ENCODE measurements at regions not wholly inside any gene's neighbourhood (a gene's known extent, or its start where the extent isn't known, plus 50 kb on each side); places are given as distances from the start of the nearest gene placed in this dataset.
"Not testable (repeated sequence)": the region's sequence is repeated elsewhere in the genome, so short reads cannot be mapped to it uniquely, and the experiment has no call there.

- no peak for DNase-seq (ENCODE audit: low read depth, low spot score)
These were observed 190.5 kb downstream of the PTPRU start for GRCh38 chr1:29426701-29427279.

- DNase-seq (ENCODE audit: low read depth, low spot score), result no peak
These were observed 189.3 kb downstream of the PTPRU start for GRCh38 chr1:29425631-29426030.

GRCh38 chr1:29424266-29424665, 187.9 kb downstream of the PTPRU start:
- no peak for DNase-seq (ENCODE audit: low read depth, low spot score)

GRCh38 chr1:29420202-29420601, 183.9 kb downstream of the PTPRU start:
- DNase-seq (ENCODE audit: low read depth, low spot score), result no peak

- DNase-seq (ENCODE audit: low read depth, low spot score), result no peak
These were observed 181.6 kb downstream of the PTPRU start for GRCh38 chr1:29417971-29418370.

- DNase-seq (ENCODE audit: low read depth, low spot score), result peak; percentile 65
These were observed 181.0 kb downstream of the PTPRU start for GRCh38 chr1:29417147-29417858.

- DNase-seq (ENCODE audit: low read depth, low spot score), result no peak
These were observed 180.2 kb downstream of the PTPRU start for GRCh38 chr1:29416267-29417146.

GRCh38 chr1:29415861-29416260, 179.5 kb downstream of the PTPRU start:
- DNase-seq (ENCODE audit: low read depth, low spot score), result no peak

GRCh38 chr1:29415156-29415830, 179.0 kb downstream of the PTPRU start:
- peak; percentile 28 for DNase-seq (ENCODE audit: low read depth, low spot score)

GRCh38 chr1:29414086-29414485, 177.8 kb downstream of the PTPRU start:
- no peak for DNase-seq (ENCODE audit: low read depth, low spot score)

- DNase-seq (ENCODE audit: low read depth, low spot score), result no peak
These were observed 177.3 kb downstream of the PTPRU start for GRCh38 chr1:29413661-29414060.

- no peak for DNase-seq (ENCODE audit: low read depth, low spot score)
These were observed 176.3 kb downstream of the PTPRU start for GRCh38 chr1:29412591-29412990.

- no peak for DNase-seq (ENCODE audit: low read depth, low spot score)
These were observed 174.2 kb downstream of the PTPRU start for GRCh38 chr1:29410476-29410875.

- DNase-seq (ENCODE audit: low read depth, low spot score), result no peak
These were observed 173.3 kb downstream of the PTPRU start for GRCh38 chr1:29409616-29410015.

GRCh38 chr1:29408831-29409605, 172.7 kb downstream of the PTPRU start:
- no peak for DNase-seq (ENCODE audit: low read depth, low spot score)

- DNase-seq (ENCODE audit: low read depth, low spot score), result no peak
These were observed 170.5 kb downstream of the PTPRU start for GRCh38 chr1:29406814-29407213.

GRCh38 chr1:29400203-29400602, 163.9 kb downstream of the PTPRU start:
- not testable (repeated sequence) for DNase-seq (ENCODE audit: low read depth, low spot score)

GRCh38 chr1:29399465-29399864, 163.1 kb downstream of the PTPRU start:
- DNase-seq (ENCODE audit: low read depth, low spot score), result no peak

- peak; percentile 86 for DNase-seq (ENCODE audit: low read depth, low spot score)
These were observed 162.1 kb downstream of the PTPRU start for GRCh38 chr1:29398431-29398830.

- no peak for DNase-seq (ENCODE audit: low read depth, low spot score)
These were observed 161.7 kb downstream of the PTPRU start for GRCh38 chr1:29397981-29398380.

GRCh38 chr1:29397256-29397590, 160.9 kb downstream of the PTPRU start:
- no peak for DNase-seq (ENCODE audit: low read depth, low spot score)

Measured in astrocyte of the hippocampus (primary cell).